Kidney tubule cell (primary cell): ENCODE measurements at regions not wholly inside any gene's neighbourhood (a gene's known extent, or its start where the extent isn't known, plus 50 kb on each side); places are given as distances from the start of the nearest gene placed in this dataset.
"Not testable (repeated sequence)": the region's sequence is repeated elsewhere in the genome, so short reads cannot be mapped to it uniquely, and the experiment has no call there.

Experiments used
- DNase-seq: peaks from one replicate; pipeline ENCODE4 v3.0.0-alpha.2; 2018; ENCODE audit warnings: low spot score

GRCh38 chr6:11384531-11385309 is 152.3 kb upstream of the NEDD9 start:
- peak; percentile 45 for DNase-seq

DNA sequence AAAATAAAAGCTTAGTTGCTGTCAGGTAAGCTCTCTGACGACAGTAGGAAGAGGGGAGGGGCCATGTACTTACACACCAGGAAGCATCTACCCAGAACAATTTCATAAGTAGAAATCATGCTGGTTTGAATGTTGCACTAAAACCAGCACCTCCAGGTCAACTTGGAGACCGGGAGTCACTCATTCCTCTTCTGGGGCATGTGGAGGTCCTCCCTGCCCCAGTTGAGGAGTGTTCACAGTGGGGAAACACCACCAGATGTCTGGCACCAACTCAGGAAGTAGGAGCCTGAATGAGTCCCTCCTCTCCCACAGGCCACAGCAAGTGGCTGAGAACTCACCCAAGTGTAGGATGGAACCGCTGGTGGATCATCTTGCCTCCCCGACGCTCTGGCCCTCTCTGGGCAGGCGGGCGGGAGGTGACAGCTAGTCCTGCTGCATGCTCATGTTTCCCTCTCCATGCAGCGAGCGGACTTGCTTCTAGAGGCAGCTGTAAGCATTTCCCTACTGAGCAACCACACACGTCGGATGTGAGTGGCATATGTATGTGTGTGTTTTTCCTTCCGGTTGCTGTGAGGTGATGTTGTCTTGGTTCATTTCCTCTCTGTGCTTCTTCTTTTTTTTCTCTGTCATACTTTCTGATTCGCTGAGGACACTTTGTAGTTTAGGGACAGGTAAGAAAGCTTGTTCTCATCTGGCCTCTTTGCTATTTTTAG is 149.5 kb upstream of the NEDD9 start:
- DNase-seq = peak; percentile 51

DNA sequence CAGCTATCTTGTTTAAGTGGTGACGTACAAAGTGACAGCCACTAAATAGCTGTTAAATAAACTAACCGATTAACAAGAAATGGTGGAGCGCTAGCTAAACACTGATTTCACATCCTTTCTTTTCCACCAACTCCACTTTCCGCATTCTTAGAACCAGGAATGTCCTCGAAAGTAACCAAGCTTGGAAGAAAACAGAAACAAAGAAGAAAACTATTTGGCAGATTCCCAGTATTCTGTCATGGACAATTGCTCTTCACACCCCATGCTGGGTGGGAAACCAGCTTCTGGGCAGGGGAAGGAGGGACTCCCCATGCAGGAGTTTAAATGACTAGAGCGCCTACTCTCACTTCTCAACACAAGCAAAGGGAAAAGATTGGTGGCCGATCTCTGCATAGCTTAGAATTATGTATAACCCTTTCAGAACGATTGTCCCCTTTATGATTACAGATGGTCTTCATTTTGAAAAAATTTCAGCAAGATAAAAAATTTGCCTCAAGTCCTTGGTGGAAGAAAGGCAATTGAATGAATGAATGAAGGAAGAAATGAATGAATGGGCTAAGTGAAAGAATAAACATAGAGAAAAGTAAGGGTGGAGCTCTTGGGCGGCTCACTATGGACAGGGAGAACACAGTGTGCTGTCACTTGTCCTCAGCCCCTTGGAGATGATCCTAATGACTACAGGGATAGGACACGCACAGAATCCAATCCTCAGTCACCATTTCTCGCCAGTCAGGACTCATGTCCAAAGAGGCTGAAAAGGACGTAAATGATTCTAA is 148.7 kb upstream of the NEDD9 start:
- DNase-seq = peak; percentile 94

- no peak for DNase-seq
Observed at GRCh38 chr6:11380549-11380948, 148.1 kb upstream of the NEDD9 start.

DNA sequence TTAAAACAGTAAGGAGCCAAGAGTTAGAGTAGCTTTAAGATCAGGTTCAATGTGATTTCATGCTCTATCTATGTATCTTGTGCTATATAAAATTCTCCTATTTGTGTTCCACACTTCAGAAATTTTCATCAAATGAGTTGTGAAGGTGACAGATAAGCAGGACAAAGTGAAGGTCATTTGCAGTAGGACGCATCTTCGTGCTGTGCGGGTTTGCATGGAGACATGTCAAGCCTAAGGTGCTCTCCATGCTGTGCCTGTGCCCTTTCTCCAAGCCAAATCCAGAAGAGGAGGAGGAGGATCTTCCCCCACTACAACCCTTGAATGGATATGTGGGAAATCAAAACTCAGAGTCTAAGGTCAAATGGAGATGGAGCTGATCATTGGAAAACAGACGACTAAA is 147.3 kb upstream of the NEDD9 start:
- DNase-seq = no peak

DNA sequence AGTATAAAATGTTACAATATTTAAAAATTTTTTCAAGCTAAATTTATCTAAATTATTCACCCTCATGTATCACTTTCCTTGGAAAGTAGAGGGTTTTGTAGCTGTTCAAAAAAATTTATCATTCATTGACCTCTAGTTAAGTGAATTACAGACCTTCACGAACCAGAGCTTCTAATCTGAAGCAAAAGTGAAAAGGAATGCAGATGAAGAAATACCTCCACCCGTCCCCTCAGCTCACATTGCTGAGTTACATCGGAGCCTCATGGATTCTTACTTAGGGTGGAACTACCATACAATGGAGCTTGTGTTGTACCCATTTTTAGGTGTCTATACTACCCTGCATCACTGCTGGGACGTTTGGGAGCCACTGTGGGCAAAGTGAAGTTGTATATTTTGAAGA is 146.2 kb upstream of the NEDD9 start:
- DNase-seq = no peak

DNA sequence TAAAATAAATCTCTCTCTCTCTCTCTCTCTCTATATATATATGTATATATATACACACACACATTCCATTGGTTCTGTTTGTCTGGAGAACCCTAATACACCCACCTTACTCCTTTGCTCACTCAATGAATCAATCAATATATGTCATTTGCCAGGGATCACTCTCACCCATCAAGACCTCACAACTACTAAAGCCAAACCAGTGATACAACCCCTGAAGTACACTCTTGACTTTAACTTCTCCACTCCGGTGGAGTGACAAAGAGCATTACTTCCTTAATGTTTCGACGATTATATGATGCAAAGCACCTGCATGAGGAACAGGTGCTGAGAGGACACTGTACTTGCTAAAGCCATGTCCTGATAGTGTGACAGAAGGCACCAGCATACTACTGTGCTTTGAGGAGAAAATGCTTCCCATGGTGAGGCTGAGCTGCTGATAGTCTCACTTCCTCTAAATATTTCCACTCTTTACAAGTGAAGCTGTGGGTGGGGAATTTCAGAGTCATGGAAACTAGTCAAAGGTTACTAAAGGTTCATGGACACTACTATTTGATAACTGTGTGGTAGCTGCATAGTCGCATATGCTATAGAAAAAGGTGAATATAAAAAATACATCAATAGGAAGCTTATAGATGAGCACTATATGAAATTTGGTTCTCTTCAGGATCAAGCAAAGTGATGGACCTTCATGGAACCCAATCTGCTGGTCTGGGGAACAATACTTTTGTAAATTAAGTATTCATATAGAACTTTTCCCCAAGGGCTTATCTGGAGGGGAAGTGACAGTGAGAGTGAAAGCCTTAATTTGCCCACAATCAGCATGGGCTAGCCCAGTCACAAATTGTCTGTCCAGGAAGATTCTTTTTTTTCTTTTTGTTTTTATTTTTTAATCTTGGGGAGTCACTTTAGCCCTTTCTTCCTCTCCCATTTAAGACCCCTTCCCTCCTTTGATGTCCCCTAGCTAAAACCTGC is 141.9 kb upstream of the NEDD9 start:
- no peak for DNase-seq

DNA sequence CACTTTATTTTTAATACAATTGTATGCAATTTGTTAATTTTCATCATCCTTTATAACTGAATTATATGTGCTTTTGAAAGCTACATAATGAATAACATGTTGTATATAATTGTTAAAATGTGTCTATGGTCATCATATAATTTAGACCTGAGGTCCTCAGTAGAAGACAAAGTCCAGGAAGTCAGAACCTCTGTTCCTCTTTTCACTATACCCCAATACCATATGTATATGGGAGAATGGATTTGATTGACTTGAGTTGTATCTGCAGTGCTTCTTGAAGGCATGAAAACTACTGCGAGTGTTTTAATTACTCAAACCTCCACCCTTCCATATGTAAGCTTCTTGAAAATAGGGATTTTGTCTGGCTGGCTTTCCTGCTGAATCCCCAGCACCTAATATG is 140.7 kb upstream of the NEDD9 start:
- no peak for DNase-seq

- not testable (repeated sequence) for DNase-seq
Observed at GRCh38 chr6:11372186-11372790, 139.8 kb upstream of the NEDD9 start.

- peak; percentile 34 for DNase-seq
Observed at GRCh38 chr6:11370191-11371018, 137.9 kb upstream of the NEDD9 start.

- peak; percentile 95 for DNase-seq
Observed at GRCh38 chr6:11368760-11369159, 136.3 kb upstream of the NEDD9 start.

DNA sequence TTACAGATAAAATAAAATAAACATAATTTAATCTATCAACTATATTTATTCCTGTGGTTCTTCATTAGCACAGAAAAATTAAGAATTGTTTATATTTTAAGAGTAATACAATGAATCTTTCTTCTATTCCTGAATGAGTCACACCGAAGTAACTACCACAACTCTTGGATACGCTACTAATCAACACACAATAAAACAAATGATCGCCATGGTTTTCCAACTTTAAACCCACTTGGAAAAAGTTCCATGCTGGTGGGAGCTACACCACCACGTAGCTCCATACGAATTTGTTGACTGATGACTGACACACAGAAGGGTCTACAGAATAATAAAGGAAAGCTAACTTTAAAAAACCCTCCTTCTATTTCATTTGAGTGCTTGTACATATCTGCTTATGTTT is 135.8 kb upstream of the NEDD9 start:
- DNase-seq = peak; percentile 75

DNA sequence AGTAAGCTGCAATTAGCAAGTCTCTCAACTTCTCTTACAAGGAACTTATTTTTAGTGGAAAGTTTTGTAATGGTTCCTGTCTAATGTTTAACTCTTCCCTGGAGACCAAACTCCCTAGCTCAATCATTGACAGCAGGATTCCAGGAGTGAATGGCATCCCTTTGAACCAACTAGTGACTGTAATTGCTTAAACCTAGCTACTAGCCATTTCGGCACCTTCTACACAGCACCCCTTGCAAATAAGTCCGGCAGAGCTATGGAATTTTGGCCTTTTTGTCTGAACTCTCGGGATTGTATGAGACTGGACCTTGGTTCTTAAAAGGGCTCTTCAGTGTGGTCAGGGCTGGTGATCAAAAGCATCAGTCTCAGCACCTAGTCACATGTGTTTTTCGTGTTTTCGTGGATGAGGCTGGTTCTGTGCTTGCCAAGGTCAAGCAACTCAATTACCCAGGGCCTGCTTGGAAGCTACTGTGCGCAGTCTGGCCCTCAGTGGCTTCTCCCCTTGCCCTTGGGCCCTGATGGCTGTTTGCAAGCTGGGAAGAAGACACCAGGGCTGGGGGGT is 135.3 kb upstream of the NEDD9 start:
- peak; percentile 97 for DNase-seq

- peak; percentile 91 for DNase-seq
Observed at GRCh38 chr6:11366934-11367637, 134.6 kb upstream of the NEDD9 start.

- peak; percentile 66 for DNase-seq
Observed at GRCh38 chr6:11366183-11366933, 133.9 kb upstream of the NEDD9 start.

DNA sequence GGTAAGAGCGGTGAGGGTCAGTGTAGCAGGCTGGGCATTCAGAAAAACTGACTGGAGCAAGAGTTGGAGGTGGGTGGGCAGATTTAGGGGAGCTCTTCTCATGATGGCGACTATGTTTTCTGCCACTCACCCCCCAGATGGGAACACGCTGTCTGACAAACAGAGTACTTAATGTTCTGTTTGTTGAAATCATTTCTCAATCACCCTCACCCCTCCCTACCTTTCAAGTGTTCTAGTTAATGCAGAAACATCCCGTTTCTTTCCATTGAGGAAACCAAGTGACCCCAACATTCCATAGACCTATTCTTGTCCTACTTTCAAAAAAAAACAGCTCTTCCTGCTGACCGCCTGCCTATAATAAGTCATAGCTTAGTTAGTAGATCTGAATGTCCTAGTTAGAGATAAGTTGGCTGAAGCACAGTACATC is 132.5 kb upstream of the NEDD9 start:
- peak; percentile 87 for DNase-seq

GRCh38 chr6:11363881-11364576 is 131.6 kb upstream of the NEDD9 start:
- peak; percentile 97 for DNase-seq

GRCh38 chr6:11362564-11362963 is 130.1 kb upstream of the NEDD9 start:
- DNase-seq = no peak
